Fibroblast of pulmonary artery (primary cell): ENCODE measurements at regions not wholly inside any gene's neighbourhood (a gene's known extent, or its start where the extent isn't known, plus 50 kb on each side); places are given as distances from the start of the nearest gene placed in this dataset.
A peak's percentile ranks its signal among the peaks of the same experiment; 100 is the strongest.

Source experiments
- DNase-seq: peaks from one replicate; pipeline ENCODE4 v3.0.0-alpha.2; 2010; ENCODE audit warnings: low read depth
- H3K4me3 ChIP-seq: replicated peaks from 2 replicates; pipeline ENCODE4 v1.5.1; 2011; ENCODE audit warnings: low read depth, mild to moderate bottlenecking, control low read depth, low read length, moderate library complexity
- TF ChIP-seq, protein P1 (sequence below): IDR thresholded peaks from 2 replicates; pipeline ENCODE4 v1.5.1; 2011; ENCODE audit warnings: mild to moderate bottlenecking, control low read depth, low read length, inconsistent platforms; ENCODE audit errors: missing control alignments

GRCh38 chr22:22746963-22747933 is 102.8 kb downstream of the GGTLC2 start:
- H3K4me3 ChIP-seq, result no peak overlapping the region
- TF ChIP-seq, protein P1, sequence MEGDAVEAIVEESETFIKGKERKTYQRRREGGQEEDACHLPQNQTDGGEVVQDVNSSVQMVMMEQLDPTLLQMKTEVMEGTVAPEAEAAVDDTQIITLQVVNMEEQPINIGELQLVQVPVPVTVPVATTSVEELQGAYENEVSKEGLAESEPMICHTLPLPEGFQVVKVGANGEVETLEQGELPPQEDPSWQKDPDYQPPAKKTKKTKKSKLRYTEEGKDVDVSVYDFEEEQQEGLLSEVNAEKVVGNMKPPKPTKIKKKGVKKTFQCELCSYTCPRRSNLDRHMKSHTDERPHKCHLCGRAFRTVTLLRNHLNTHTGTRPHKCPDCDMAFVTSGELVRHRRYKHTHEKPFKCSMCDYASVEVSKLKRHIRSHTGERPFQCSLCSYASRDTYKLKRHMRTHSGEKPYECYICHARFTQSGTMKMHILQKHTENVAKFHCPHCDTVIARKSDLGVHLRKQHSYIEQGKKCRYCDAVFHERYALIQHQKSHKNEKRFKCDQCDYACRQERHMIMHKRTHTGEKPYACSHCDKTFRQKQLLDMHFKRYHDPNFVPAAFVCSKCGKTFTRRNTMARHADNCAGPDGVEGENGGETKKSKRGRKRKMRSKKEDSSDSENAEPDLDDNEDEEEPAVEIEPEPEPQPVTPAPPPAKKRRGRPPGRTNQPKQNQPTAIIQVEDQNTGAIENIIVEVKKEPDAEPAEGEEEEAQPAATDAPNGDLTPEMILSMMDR, result no peak
- no peak for DNase-seq

GRCh38 chr22:22748297-22748743 is 103.9 kb downstream of the GGTLC2 start:
- TF ChIP-seq, protein P1, result peak; percentile 95
- DNase-seq, result peak; percentile 74
- no peak overlapping the region for H3K4me3 ChIP-seq

GRCh38 chr22:22748756-22749155 is 104.3 kb downstream of the GGTLC2 start:
- DNase-seq, result no peak
- no peak overlapping the region for H3K4me3 ChIP-seq
- TF ChIP-seq, protein P1, result no peak

GRCh38 chr22:22749167-22749758 is 104.8 kb downstream of the GGTLC2 start:
- no peak for DNase-seq
- TF ChIP-seq, protein P1, result no peak
- no peak overlapping the region for H3K4me3 ChIP-seq

- DNase-seq, result no peak
- TF ChIP-seq, protein P1, result no peak
- H3K4me3 ChIP-seq, result no peak overlapping the region
These were observed 106.1 kb downstream of the GGTLC2 start for GRCh38 chr22:22750335-22751042.

DNA sequence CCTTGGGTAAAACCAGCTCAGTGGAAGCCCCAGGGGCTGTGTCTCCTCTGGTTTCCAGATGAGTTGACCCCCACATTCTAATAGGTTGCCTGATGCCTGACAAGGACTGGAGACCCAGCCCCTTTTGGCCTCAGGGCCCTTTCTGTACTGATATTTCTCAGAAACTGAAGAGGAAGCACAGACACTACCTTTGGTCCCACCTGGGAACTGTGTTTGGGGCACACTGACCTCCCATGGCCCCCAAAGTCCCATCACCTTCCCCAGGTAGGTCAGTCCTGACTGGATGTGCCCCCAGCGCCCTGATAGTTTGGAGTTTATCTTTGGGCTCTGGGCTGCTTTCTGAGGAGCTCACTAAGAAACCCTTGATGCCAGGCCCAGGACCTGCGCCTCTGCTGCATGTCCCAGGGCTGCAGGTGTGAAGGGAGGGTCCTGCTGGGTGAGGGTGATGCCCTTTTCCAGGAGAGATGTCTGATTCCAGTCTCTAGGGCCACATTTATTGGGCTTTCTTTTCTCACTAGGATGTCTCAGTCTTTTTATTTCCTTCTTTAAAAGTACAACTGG is 106.7 kb downstream of the GGTLC2 start:
- DNase-seq, result no peak
- TF ChIP-seq, protein P1, result no peak
- no peak overlapping the region for H3K4me3 ChIP-seq
